H1 (cell line): ENCODE measurements at regions not wholly inside any gene's neighbourhood (a gene's known extent, or its start where the extent isn't known, plus 50 kb on each side); places are given as distances from the start of the nearest gene placed in this dataset.

Experiments
- CTCF ChIA-PET: fragments of 300-600 bp; sonication (Branson Sonifier 250); formaldehyde crosslinking; loops from one replicate; lab custom pipeline; 2021; ENCODE audit not compliant: partially characterized antibody; lab: Charles Lee
- POLR2A ChIA-PET: fragments of 300-600 bp; sonication (Branson Sonifier 250); formaldehyde crosslinking; loops from one replicate; lab custom pipeline; 2021; ENCODE audit warnings: inconsistent platforms; ENCODE audit not compliant: partially characterized antibody; lab: Charles Lee
- DNase-seq, 2 experiments: peaks; one replicate each; pipeline versions ENCODE4 v3.0.0 to v3.0.0-alpha.2; 2010 to 2022; ENCODE audit warnings: low spot score in 2 of 2, low read depth in 1 of 2, mixed read lengths in 1 of 2
- FAIRE-seq: peaks from 2 replicates; lab custom pipeline; 2011; peaks lifted over from hg19 to GRCh38; lab: Jason Lieb, UNC
- H2AFZ ChIP-seq: 2 replicates; pipeline ENCODE4 v1.8.1; 2012; ENCODE audit warnings: low read length, inconsistent platforms
- H2AK5ac ChIP-seq: 2 replicates; pipeline ENCODE4 v1.6.1; 2013; ENCODE audit warnings: low read depth, low read length
- H2BK120ac ChIP-seq: replicated peaks from 2 replicates; pipeline ENCODE3; 2013; ENCODE audit warnings: low read depth, low read length, inconsistent platforms
- H2BK12ac ChIP-seq: 2 replicates; pipeline ENCODE4 v1.6.1; 2013; ENCODE audit warnings: low read depth, low read length
- H2BK15ac ChIP-seq: 2 replicates; pipeline ENCODE4 v1.6.1; 2013; ENCODE audit warnings: low read length
- H2BK20ac ChIP-seq: 2 replicates; pipeline ENCODE4 v1.6.1; 2013; ENCODE audit warnings: low read length
- H2BK5ac ChIP-seq: 2 replicates; pipeline ENCODE4 v1.6.1; 2013; ENCODE audit warnings: low read depth, low read length
- H3K14ac ChIP-seq: 2 replicates; pipeline ENCODE4 v1.6.1; 2013; ENCODE audit warnings: inconsistent platforms; ENCODE audit not compliant: insufficient read length
- H3K18ac ChIP-seq: 2 replicates; pipeline ENCODE4 v1.6.1; 2013; ENCODE audit warnings: low read length; ENCODE audit errors: extremely low read depth
- H3K23ac ChIP-seq: 2 replicates; pipeline ENCODE4 v1.6.1; 2013; ENCODE audit warnings: inconsistent platforms; ENCODE audit not compliant: insufficient read length
- H3K23me2 ChIP-seq: 2 replicates; pipeline ENCODE4 v1.6.1; 2013; ENCODE audit warnings: low read depth, low read length
- H3K27ac ChIP-seq: 2 replicates; pipeline ENCODE4 v1.6.1; 2011; ENCODE audit warnings: low read depth, low read length, inconsistent platforms
- H3K27me3 ChIP-seq, 4 experiments: replicated peaks in 1 of 4; 1 replicate in 1 of 4; 2 replicates in 3 of 4; pipeline versions ENCODE4 v1.6.1 to v1.8.1; 2011 to 2013; ENCODE audit warnings: low read length in 3 of 4, mild to moderate bottlenecking in 3 of 4, inconsistent platforms in 2 of 4, mixed read lengths in 2 of 4, moderate library complexity in 1 of 4; ENCODE audit not compliant: control insufficient read depth in 3 of 4, insufficient read depth in 3 of 4; ENCODE audit errors: extremely low read depth in 1 of 4
- H3K36me3 ChIP-seq, 4 experiments: 2 replicates each; pipeline versions ENCODE4 v1.6.1 to v1.8.1; 2011 to 2013; ENCODE audit warnings: mild to moderate bottlenecking in 4 of 4, low read length in 3 of 4, moderate library complexity in 2 of 4, control low read depth in 1 of 4, inconsistent platforms in 1 of 4; ENCODE audit not compliant: insufficient read depth in 4 of 4, control insufficient read depth in 2 of 4
- H3K4ac ChIP-seq: replicated peaks from 2 replicates; pipeline ENCODE3; 2013; ENCODE audit warnings: low read length, low read depth, mixed read lengths, inconsistent platforms; ENCODE audit not compliant: insufficient read length
- H3K4me1 ChIP-seq, 4 experiments: replicated peaks in 1 of 4; 1 replicate in 1 of 4; 2 replicates in 3 of 4; pipeline versions ENCODE4 v1.6.1 to v1.8.1; 2011 to 2013; ENCODE audit warnings: low read length in 3 of 4, inconsistent platforms in 2 of 4, mixed read lengths in 1 of 4; ENCODE audit not compliant: insufficient read depth in 4 of 4, control insufficient read depth in 3 of 4
- H3K4me2 ChIP-seq, 2 experiments: 2 replicates each; pipeline versions ENCODE4 v1.6.1 to v1.8.1; 2011 to 2013; ENCODE audit warnings: low read depth in 2 of 2, low read length in 2 of 2, control low read depth in 1 of 2, inconsistent platforms in 1 of 2, mild to moderate bottlenecking in 1 of 2; ENCODE audit not compliant: insufficient read depth in 1 of 2
- H3K4me3 ChIP-seq, 4 experiments: fragments of 200-600, 300-600 bp in 1 of 4; sonication (generic), shearing (Covaris generic), sonication (Bioruptor Twin) in 1 of 4; 2 replicates each; pipeline versions ENCODE4 v1.5.1 to v1.8.1; 2011 to 2016; ENCODE audit warnings: low read length in 4 of 4, low read depth in 3 of 4, control low read depth in 2 of 4, inconsistent platforms in 2 of 4, mild to moderate bottlenecking in 2 of 4, mixed read lengths in 1 of 4, moderate library complexity in 1 of 4; ENCODE audit not compliant: insufficient read depth in 2 of 4; ENCODE audit errors: extremely low read depth in 1 of 4
- H3K56ac ChIP-seq: replicated peaks from 2 replicates; pipeline ENCODE3; 2013; ENCODE audit warnings: low read depth, mild to moderate bottlenecking, mixed read lengths, low read length, inconsistent platforms; ENCODE audit not compliant: insufficient read length
- H3K79me1 ChIP-seq: 2 replicates; pipeline ENCODE4 v1.6.1; 2013; ENCODE audit warnings: low read depth, low read length, control low read depth
- H3K79me2 ChIP-seq, 2 experiments: 2 replicates each; pipeline versions ENCODE4 v1.6.1 to v1.8.1; 2012 to 2013; ENCODE audit warnings: low read length in 2 of 2, mild to moderate bottlenecking in 2 of 2, inconsistent platforms in 1 of 2; ENCODE audit not compliant: insufficient read depth in 2 of 2, control insufficient read depth in 1 of 2
- H3K9ac ChIP-seq, 4 experiments: replicated peaks in 1 of 4; 1 replicate in 1 of 4; 2 replicates in 3 of 4; pipeline versions ENCODE4 v1.6.1 to v1.8.1; 2011 to 2013; ENCODE audit warnings: low read depth in 3 of 4, low read length in 3 of 4, control low read depth in 2 of 4, mild to moderate bottlenecking in 2 of 4, moderate library complexity in 2 of 4, inconsistent platforms in 1 of 4; ENCODE audit errors: extremely low read depth in 1 of 4
- H3K9me3 ChIP-seq, 2 experiments: 2 replicates each; pipeline versions ENCODE4 v1.6.1 to v1.8.1; 2012 to 2013; ENCODE audit warnings: mild to moderate bottlenecking in 2 of 2, moderate library complexity in 2 of 2, control low read depth in 1 of 2, inconsistent platforms in 1 of 2, low read depth in 1 of 2, low read length in 1 of 2, mixed read lengths in 1 of 2; ENCODE audit not compliant: insufficient read depth in 2 of 2
- H4K20me1 ChIP-seq, 2 experiments: replicated peaks in 1 of 2; 2 replicates each; pipeline versions ENCODE3 to v1.8.1; 2011 to 2013; ENCODE audit warnings: inconsistent platforms in 2 of 2, low read length in 2 of 2, mild to moderate bottlenecking in 1 of 2; ENCODE audit not compliant: insufficient read depth in 2 of 2, control insufficient read depth in 1 of 2
- H4K5ac ChIP-seq: 2 replicates; pipeline ENCODE4 v1.6.1; 2013; ENCODE audit warnings: low read length, low read depth, mixed read lengths, inconsistent platforms; ENCODE audit not compliant: insufficient read length
- H4K8ac ChIP-seq: 2 replicates; pipeline ENCODE4 v1.8.0; 2013; ENCODE audit warnings: mild to moderate bottlenecking, moderate library complexity, low read length, inconsistent platforms; ENCODE audit not compliant: insufficient read depth; ENCODE audit errors: extremely low read depth
- H4K91ac ChIP-seq: replicated peaks from 2 replicates; pipeline ENCODE3; 2013; ENCODE audit warnings: low read length, mixed read lengths, inconsistent platforms; ENCODE audit not compliant: insufficient read length
- BACH1 ChIP-seq: IDR thresholded peaks from 2 replicates; pipeline ENCODE4 v1.6.1; 2012; ENCODE audit warnings: low read length, improper control_type of control experiment
- KDM5A ChIP-seq: fragments of 200-600 bp; IDR thresholded peaks from 2 replicates; pipeline ENCODE4 v1.7.1; 2012; ENCODE audit warnings: mild to moderate bottlenecking, low read length, inconsistent platforms, mixed read lengths
- WGBS, 2 experiments: shearing (Covaris generic) in 1 of 2; methylation state at CpG; one replicate each; pipeline versions ENCODE4 v1.1.6 to v1.1.7; 2013 to 2015; ENCODE audit warnings: low lambda C conversion rate in 2 of 2, mixed read lengths in 2 of 2, inconsistent platforms in 1 of 2, low coverage in 1 of 2, missing lambda C conversion rate in 1 of 2; ENCODE audit not compliant: insufficient replicate concordance in 2 of 2, insufficient coverage in 1 of 2, insufficient read length in 1 of 2; ENCODE audit errors: extremely low coverage in 1 of 2, missing lambda C conversion rate in 1 of 2; 5-methylcytosine and 5-hydroxymethylcytosine counted together

DNA sequence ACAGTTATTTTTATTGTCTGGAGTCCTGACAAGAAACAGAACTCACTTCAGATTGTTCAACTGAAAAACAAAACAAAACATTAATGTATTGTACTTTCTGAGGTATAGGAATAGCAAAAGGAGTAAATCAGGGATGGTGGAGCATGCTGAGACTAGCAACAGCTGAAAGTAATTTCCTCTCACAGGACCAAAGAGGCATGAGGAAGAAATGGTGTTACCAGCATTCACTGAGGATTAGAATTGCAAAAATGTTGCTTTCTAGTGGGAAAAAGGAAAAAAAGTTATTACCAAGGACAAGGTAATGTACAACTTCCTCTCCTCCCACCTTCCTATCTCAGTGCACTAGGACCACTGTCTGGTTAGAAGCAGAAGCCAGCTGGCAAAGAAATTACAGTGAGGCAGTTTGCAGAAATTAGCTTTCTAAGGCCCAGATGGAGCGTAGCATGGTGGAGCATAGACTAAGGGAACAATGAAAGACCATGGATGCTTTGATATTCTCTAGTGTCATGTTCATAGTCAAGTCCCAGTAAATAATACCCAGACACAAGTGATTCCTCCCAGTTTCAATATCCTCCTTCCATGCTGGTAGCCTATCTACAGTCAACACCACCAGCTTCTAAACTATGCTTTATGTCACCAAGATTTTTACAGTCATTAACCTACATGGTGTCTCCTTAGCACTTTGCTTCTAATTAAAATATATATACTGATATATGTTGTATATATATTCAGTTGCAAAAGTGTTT is 133.7 kb upstream of the DCN start:
- Histone ChIP-seq H3K9ac (no peak overlapping the region; a peak in 2 of 7 replicates), H3K79me1 (no peaks in the 10 kb centered on the region), H3K79me2 (no peaks in the 10 kb centered on the region), H2BK12ac (no peak overlapping the region), H3K56ac (no peak overlapping the region), H3K23me2 (no peaks in the 10 kb centered on the region), H4K8ac (no peak overlapping the region), H3K36me3 (no peaks in the 10 kb centered on the region), H2BK5ac (no peak overlapping the region), H2BK120ac (peak overlapping the region; percentile 24), H3K4me3 (no peak overlapping the region), H4K20me1 (no peaks in the 10 kb centered on the region), H3K14ac (no peak overlapping the region), H3K4ac (no peak overlapping the region), H3K27me3 (no peaks in the 10 kb centered on the region; a peak in 1 of 7 replicates), H2BK15ac (no peak overlapping the region), H3K4me1 (no peaks in the 10 kb centered on the region), H3K23ac (no peak overlapping the region), H3K4me2 (no peak overlapping the region), H4K91ac (no peak overlapping the region), H2BK20ac (no peak overlapping the region), H2AK5ac (no peak overlapping the region), H3K27ac (no peak overlapping the region), H3K9me3 (no peaks in the 10 kb centered on the region), H3K18ac (no peak overlapping the region), H4K5ac (no peak overlapping the region), H2AFZ (peak overlapping the region; percentile 71; the same call in 1 of the 2 replicates)
- FAIRE-seq (no peak), DNase-seq (no peak)
- POLR2A ChIA-PET: no interaction called here
- CTCF ChIA-PET: interaction anchor here (0.6 to 1.4 kb wide), 4 partner anchors 10 to 57 kb away, joined by 3 to 4 read pairs (median 3); no protein-coding TSS in a partner anchor
- 94% methylated on average over 1 of the region's 1 CpG; no CpG with 5 or more reads in 1 of the 2 experiments for whole genome bisulfite sequencing, 2 experiments
- TF ChIP-seq KDM5A (no peak), BACH1 (no peak)
